ENCODE measurements at regions not wholly inside any gene's neighbourhood (a gene's known extent, or its start where the extent isn't known, plus 50 kb on each side); places are given as distances from the start of the nearest gene placed in this dataset.

GRCh38 chr4:53932796-53933610, 131.4 kb downstream of the CHIC2 start:
- no peak overlapping the region for H3K4me3 ChIP-seq (replicated peaks; ENCODE audit: low read depth, low read length)
- DNase-seq (ENCODE audit: extremely low read depth, insufficient read length): no peak
- H3K36me3 ChIP-seq (ENCODE audit: control insufficient read depth, insufficient read depth, low read length): no peaks in the 10 kb centered on the region
- H3K27me3 ChIP-seq (replicated peaks; ENCODE audit: control insufficient read depth, insufficient read depth, low read length): no peaks in the 10 kb centered on the region
- no peak for TF ChIP-seq CTCF (IDR thresholded peaks at IDR 0.05; ENCODE audit: insufficient read depth, low read length, poor library complexity, severe bottlenecking)

DNA sequence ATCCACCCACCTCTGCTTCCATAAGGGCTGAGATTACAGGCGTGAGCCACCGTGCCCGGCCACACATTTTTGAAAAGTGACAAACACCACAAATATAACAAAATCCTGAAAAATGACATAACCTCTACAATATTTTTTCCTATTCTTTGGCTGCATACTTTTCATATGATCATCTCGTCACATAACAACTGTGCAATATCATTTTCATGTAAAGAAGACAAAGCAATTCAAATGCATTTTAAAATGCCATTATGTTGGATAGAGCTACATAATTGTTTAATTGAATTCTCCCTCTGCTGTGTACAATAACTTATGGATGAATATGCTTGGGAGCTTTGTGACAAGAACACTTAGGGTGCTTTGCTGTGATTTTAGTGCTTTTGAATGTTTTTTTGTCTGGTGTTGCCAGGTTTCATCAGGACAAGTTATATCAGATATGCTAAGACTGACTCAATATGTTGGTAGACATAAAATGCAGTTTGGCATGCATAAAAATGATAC, 132.9 kb downstream of the CHIC2 start:
- no peaks in the 10 kb centered on the region for H3K27me3 ChIP-seq (replicated peaks; ENCODE audit: control insufficient read depth, insufficient read depth, low read length)
- no peak for TF ChIP-seq CTCF (IDR thresholded peaks at IDR 0.05; ENCODE audit: insufficient read depth, low read length, poor library complexity, severe bottlenecking)
- DNase-seq (ENCODE audit: extremely low read depth, insufficient read length): no peak
- H3K4me3 ChIP-seq (replicated peaks; ENCODE audit: low read depth, low read length): no peak overlapping the region
- no peaks in the 10 kb centered on the region for H3K36me3 ChIP-seq (ENCODE audit: control insufficient read depth, insufficient read depth, low read length)

- TF ChIP-seq CTCF (IDR thresholded peaks at IDR 0.05; ENCODE audit: insufficient read depth, low read length, poor library complexity, severe bottlenecking): peak; percentile 64
- H3K36me3 ChIP-seq (ENCODE audit: control insufficient read depth, insufficient read depth, low read length): no peaks in the 10 kb centered on the region
- DNase-seq (ENCODE audit: extremely low read depth, insufficient read length): peak; percentile 3
- no peaks in the 10 kb centered on the region; the same call in 1 of the 2 replicates for H3K27me3 ChIP-seq (replicated peaks; ENCODE audit: control insufficient read depth, insufficient read depth, low read length)
- H3K4me3 ChIP-seq (replicated peaks; ENCODE audit: low read depth, low read length): no peak overlapping the region
Observed at GRCh38 chr4:53929955-53930798, 134.2 kb downstream of the CHIC2 start.

GRCh38 chr4:53929311-53929710, 135.1 kb downstream of the CHIC2 start:
- Histone ChIP-seq H3K36me3 (ENCODE audit: control insufficient read depth, insufficient read depth, low read length) (no peaks in the 10 kb centered on the region), H3K27me3 (replicated peaks; ENCODE audit: control insufficient read depth, insufficient read depth, low read length) (no peaks in the 10 kb centered on the region; the same call in 1 of the 2 replicates), H3K4me3 (replicated peaks; ENCODE audit: low read depth, low read length) (no peak overlapping the region)
- no peak for DNase-seq (ENCODE audit: extremely low read depth, insufficient read length)
- no peak for TF ChIP-seq CTCF (IDR thresholded peaks at IDR 0.05; ENCODE audit: insufficient read depth, low read length, poor library complexity, severe bottlenecking)

GRCh38 chr4:53928825-53929224, 135.6 kb downstream of the CHIC2 start:
- no peaks in the 10 kb centered on the region for H3K36me3 ChIP-seq (ENCODE audit: control insufficient read depth, insufficient read depth, low read length)
- no peak for TF ChIP-seq CTCF (IDR thresholded peaks at IDR 0.05; ENCODE audit: insufficient read depth, low read length, poor library complexity, severe bottlenecking)
- no peaks in the 10 kb centered on the region; the same call in 1 of the 2 replicates for H3K27me3 ChIP-seq (replicated peaks; ENCODE audit: control insufficient read depth, insufficient read depth, low read length)
- H3K4me3 ChIP-seq (replicated peaks; ENCODE audit: low read depth, low read length): no peak overlapping the region
- no peak for DNase-seq (ENCODE audit: extremely low read depth, insufficient read length)

All from GM06990 (cell line).